GM23248 (cell line): ENCODE measurements at regions not wholly inside any gene's neighbourhood (a gene's known extent, or its start where the extent isn't known, plus 50 kb on each side); places are given as distances from the start of the nearest gene placed in this dataset.
A peak's percentile ranks its signal among the peaks of the same experiment; 100 is the strongest.

ENCODE experiments used
- DNase-seq: peaks from one replicate; pipeline ENCODE4 v3.0.0-alpha.2; 2015
- H2AFZ ChIP-seq: fragments of 200-600 bp; sonication (generic); 2 replicates; pipeline ENCODE4 v1.6.1; 2016; ENCODE audit warnings: antibody characterized with exemption
- H3F3A ChIP-seq: fragments of 200-600 bp; sonication (generic); 2 replicates; pipeline ENCODE4 v1.6.1; 2016; ENCODE audit warnings: mild to moderate bottlenecking, antibody characterized with exemption, mixed run types; ENCODE audit not compliant: insufficient read depth
- H3K27ac ChIP-seq: fragments of 200-600 bp; sonication (generic); 2 replicates; pipeline ENCODE4 v1.5.1; 2016; ENCODE audit warnings: mild to moderate bottlenecking
- H3K27me3 ChIP-seq: fragments of 200-600 bp; sonication (generic); replicated peaks from 2 replicates; pipeline ENCODE4 v1.6.1; 2016; ENCODE audit warnings: mild to moderate bottlenecking; ENCODE audit not compliant: insufficient read depth
- H3K36me3 ChIP-seq: fragments of 200-600 bp; sonication (generic); 2 replicates; pipeline ENCODE4 v1.6.1; 2016; ENCODE audit warnings: low read depth, mild to moderate bottlenecking
- H3K4me1 ChIP-seq: fragments of 200-600 bp; sonication (generic); 2 replicates; pipeline ENCODE4 v1.6.1; 2016; ENCODE audit warnings: mild to moderate bottlenecking; ENCODE audit not compliant: insufficient read depth
- H3K4me2 ChIP-seq: fragments of 200-600 bp; sonication (generic); one replicate; pipeline ENCODE4 v1.6.1; 2016; ENCODE audit warnings: mild to moderate bottlenecking; ENCODE audit not compliant: unreplicated experiment
- H3K4me3 ChIP-seq: fragments of 200-600 bp; sonication (generic); 2 replicates; pipeline ENCODE4 v1.5.1; 2016; ENCODE audit warnings: mild to moderate bottlenecking
- H3K79me2 ChIP-seq: fragments of 200-600 bp; sonication (generic); 2 replicates; pipeline ENCODE4 v1.6.1; 2016; ENCODE audit warnings: mild to moderate bottlenecking; ENCODE audit not compliant: insufficient read depth
- H3K9ac ChIP-seq: fragments of 200-600 bp; sonication (generic); 2 replicates; pipeline ENCODE4 v1.6.1; 2016; ENCODE audit warnings: mild to moderate bottlenecking
- H3K9me2 ChIP-seq: fragments of 200-600 bp; sonication (generic); 2 replicates; pipeline ENCODE4 v1.6.1; 2016; ENCODE audit warnings: mixed run types, mild to moderate bottlenecking, moderate library complexity; ENCODE audit not compliant: insufficient read depth
- H3K9me3 ChIP-seq: fragments of 200-600 bp; sonication (generic); one replicate; pipeline ENCODE4 v1.6.1; 2017; ENCODE audit warnings: low read depth
- H4K20me1 ChIP-seq: fragments of 200-600 bp; sonication (generic); 2 replicates; pipeline ENCODE4 v1.6.0; 2016; ENCODE audit not compliant: insufficient read depth
- EZH2 ChIP-seq: fragments of 200-600 bp; sonication (generic); IDR thresholded peaks from 2 replicates; pipeline ENCODE4 v1.6.1; 2018; ENCODE audit warnings: antibody characterized with exemption, mild to moderate bottlenecking; ENCODE audit not compliant: insufficient read depth, poor library complexity, severe bottlenecking
- EZH2phosphoT487 ChIP-seq: fragments of 200-600 bp; sonication (generic); IDR thresholded peaks from 2 replicates; pipeline ENCODE4 v1.6.1; 2018; ENCODE audit warnings: antibody characterized with exemption, moderate library complexity, mild to moderate bottlenecking, low read depth; ENCODE audit not compliant: insufficient read depth
- WGBS, 2 experiments: methylation state at CpG; one replicate each; pipeline ENCODE4 v1.1.6; 2015 to 2017; ENCODE audit warnings: low lambda C conversion rate in 2 of 2, low coverage in 1 of 2; ENCODE audit errors: missing lambda C conversion rate in 2 of 2; 5-methylcytosine and 5-hydroxymethylcytosine counted together
- in situ Hi-C: fragments of 300-500 bp; cut with MboI; formaldehyde crosslinking; loops from 2 replicates; pipeline ENCODE4 v1.15.0; 2020

GRCh38 chr4:13159041-13159620 is 325.0 kb downstream of the RAB28 start:
- H3K79me2 ChIP-seq, result no peaks in the 10 kb centered on the region
- peak overlapping the region; percentile 53 for H3K4me2 ChIP-seq
- peak; percentile 51 for DNase-seq
- H3K9ac ChIP-seq, result no peak overlapping the region
- peaks cover 28% of the 10 kb centered on the region; the same call in 1 of the 2 replicates for H3K27me3 ChIP-seq
- WGBS, 2 experiments, result 37 to 41% methylated on average over 4 of the region's 4 CpGs
- H4K20me1 ChIP-seq, result no peaks in the 10 kb centered on the region
- TF ChIP-seq EZH2, result no peak
- TF ChIP-seq EZH2phosphoT487, result 0 out of 2 replicates have a peak, but pooled peaks have one; percentile 67
- H3K4me1 ChIP-seq, result peaks cover 22% of the 10 kb centered on the region
- in situ Hi-C loops, result no loop called here
- H3K9me3 ChIP-seq, result no peaks in the 10 kb centered on the region
- H3K36me3 ChIP-seq, result no peaks in the 10 kb centered on the region
- no peak overlapping the region for H2AFZ ChIP-seq
- no peak overlapping the region for H3K4me3 ChIP-seq
- H3F3A ChIP-seq, result peaks cover 26% of the 10 kb centered on the region
- no peak overlapping the region for H3K27ac ChIP-seq
- H3K9me2 ChIP-seq, result no peaks in the 10 kb centered on the region

- no peaks in the 10 kb centered on the region for H3K9me3 ChIP-seq
Observed at GRCh38 chr4:13151194-13151593, 332.9 kb downstream of the RAB28 start.

GRCh38 chr4:13143222-13144070 is 340.7 kb downstream of the RAB28 start:
- Histone ChIP-seq H3K4me2 (no peak overlapping the region), H3K9me2 (no peaks in the 10 kb centered on the region), H2AFZ (no peak overlapping the region), H3K9me3 (no peaks in the 10 kb centered on the region), H3K9ac (no peak overlapping the region), H3K4me1 (no peaks in the 10 kb centered on the region), H3F3A (no peaks in the 10 kb centered on the region), H3K27me3 (no peaks in the 10 kb centered on the region), H3K27ac (no peak overlapping the region), H3K36me3 (no peaks in the 10 kb centered on the region), H3K79me2 (no peaks in the 10 kb centered on the region), H4K20me1 (no peaks in the 10 kb centered on the region), H3K4me3 (no peak overlapping the region)
- TF ChIP-seq EZH2phosphoT487, result no peak
- TF ChIP-seq EZH2, result no peak
- 58 to 61% methylated on average over 19 of the region's 19 CpGs for WGBS, 2 experiments
- DNase-seq, result no peak
- in situ Hi-C loops, result no loop called here

More at GRCh38 chr4:13151194-13151593, 332.9 kb downstream of the RAB28 start:
- H3K27ac ChIP-seq, result no peak overlapping the region
- no peaks in the 10 kb centered on the region for H3K4me1 ChIP-seq
- 28 to 43% methylated on average over 7 of the region's 7 CpGs for WGBS, 2 experiments
- peaks cover 18% of the 10 kb centered on the region for H3K27me3 ChIP-seq
- no peak overlapping the region for H2AFZ ChIP-seq
- no peaks in the 10 kb centered on the region for H3F3A ChIP-seq
- H3K4me2 ChIP-seq, result no peak overlapping the region
- no peaks in the 10 kb centered on the region for H4K20me1 ChIP-seq
- TF ChIP-seq EZH2phosphoT487 (no peak), EZH2 (no peak)
- no peaks in the 10 kb centered on the region for H3K79me2 ChIP-seq
- DNase-seq, result no peak
- H3K36me3 ChIP-seq, result no peaks in the 10 kb centered on the region
- in situ Hi-C loops, result no loop called here
- H3K4me3 ChIP-seq, result no peak overlapping the region
- H3K9ac ChIP-seq, result no peak overlapping the region
- no peaks in the 10 kb centered on the region for H3K9me2 ChIP-seq

GRCh38 chr4:13142726-13143125 is 341.4 kb downstream of the RAB28 start:
- H3K9me3 ChIP-seq, result no peaks in the 10 kb centered on the region
- H4K20me1 ChIP-seq, result no peaks in the 10 kb centered on the region
- no peak for DNase-seq
- in situ Hi-C loops, result no loop called here
- no peaks in the 10 kb centered on the region for H3K27me3 ChIP-seq
- H3K27ac ChIP-seq, result no peak overlapping the region
- H3F3A ChIP-seq, result no peaks in the 10 kb centered on the region
- WGBS, 2 experiments, result 76 to 82% methylated on average over 4 of the region's 4 CpGs
- H3K79me2 ChIP-seq, result no peaks in the 10 kb centered on the region
- H3K36me3 ChIP-seq, result no peaks in the 10 kb centered on the region
- no peaks in the 10 kb centered on the region for H3K4me1 ChIP-seq
- H3K4me3 ChIP-seq, result no peak overlapping the region
- TF ChIP-seq EZH2phosphoT487 (no peak), EZH2 (no peak)
- H3K4me2 ChIP-seq, result no peak overlapping the region
- no peak overlapping the region for H3K9ac ChIP-seq
- H3K9me2 ChIP-seq, result no peaks in the 10 kb centered on the region
- no peak overlapping the region for H2AFZ ChIP-seq
